ENCODE measurements at regions not wholly inside any gene's neighbourhood (a gene's known extent, or its start where the extent isn't known, plus 50 kb on each side); places are given as distances from the start of the nearest gene placed in this dataset.

- TF ChIP-seq CTCF (IDR thresholded peaks at IDR 0.05 in 4 of 5, conservative IDR thresholded peaks at IDR 0.05 in 1 of 5) (no peak), POLR2A (IDR thresholded peaks at IDR 0.05) (no peak)
These were observed 270.2 kb upstream of the IRX1 start for GRCh38 chr5:3325201-3325971.
